GM18907 (cell line): ENCODE measurements at regions not wholly inside any gene's neighbourhood (a gene's known extent, or its start where the extent isn't known, plus 50 kb on each side); places are given as distances from the start of the nearest gene placed in this dataset.

Experiments used
- ATAC-seq: cut with Tn5 transposase; IDR thresholded peaks from one replicate; pipeline ENCODE4 v1.9.1; 2021; ENCODE audit warnings: mild to moderate bottlenecking, moderate library complexity; ENCODE audit not compliant: unreplicated experiment

DNA sequence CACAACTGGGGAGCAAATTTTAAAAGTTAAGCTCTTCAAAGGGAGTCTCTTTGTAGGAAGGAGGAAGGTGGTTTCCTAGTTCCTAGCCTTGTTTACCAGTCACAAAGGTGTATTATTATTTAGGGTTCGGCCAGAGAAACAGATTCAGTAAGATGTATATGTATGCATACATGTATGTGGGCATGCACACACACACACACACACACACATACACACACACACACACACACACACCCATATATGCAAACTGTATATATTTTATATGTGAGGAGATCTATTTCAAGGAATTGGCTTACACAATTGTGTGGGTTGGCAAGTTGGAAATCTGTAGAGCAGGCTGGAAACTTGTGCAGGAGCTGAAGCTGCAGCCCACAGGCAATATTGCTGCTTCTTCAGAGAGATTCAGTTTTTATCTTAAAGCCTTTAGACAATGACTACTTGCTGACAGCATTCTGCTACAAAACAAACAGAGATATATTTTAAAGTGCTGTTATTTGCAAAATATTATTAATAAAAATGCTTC, 75.3 kb upstream of the DNAH5 start:
- no peak for ATAC-seq

DNA sequence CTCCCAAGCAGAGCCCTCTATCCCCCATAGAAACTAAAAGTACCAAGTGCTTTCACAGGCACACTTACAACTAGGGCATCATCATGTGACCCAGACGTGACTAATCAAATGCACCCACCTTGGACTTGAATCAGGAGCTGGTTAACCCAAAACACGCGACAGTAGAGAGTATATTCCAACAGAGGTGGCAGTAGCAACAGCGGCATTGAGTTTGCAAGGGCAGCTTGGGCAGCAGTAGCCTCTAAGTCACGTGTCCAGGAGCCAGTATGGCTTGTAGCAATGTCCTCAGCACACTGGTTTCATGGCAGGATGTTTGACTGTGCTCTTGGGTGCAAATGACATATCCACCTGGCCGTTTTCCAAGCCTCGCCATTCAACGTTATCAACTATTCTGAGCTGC, 73.4 kb upstream of the DNAH5 start:
- ATAC-seq = no peak

DNA sequence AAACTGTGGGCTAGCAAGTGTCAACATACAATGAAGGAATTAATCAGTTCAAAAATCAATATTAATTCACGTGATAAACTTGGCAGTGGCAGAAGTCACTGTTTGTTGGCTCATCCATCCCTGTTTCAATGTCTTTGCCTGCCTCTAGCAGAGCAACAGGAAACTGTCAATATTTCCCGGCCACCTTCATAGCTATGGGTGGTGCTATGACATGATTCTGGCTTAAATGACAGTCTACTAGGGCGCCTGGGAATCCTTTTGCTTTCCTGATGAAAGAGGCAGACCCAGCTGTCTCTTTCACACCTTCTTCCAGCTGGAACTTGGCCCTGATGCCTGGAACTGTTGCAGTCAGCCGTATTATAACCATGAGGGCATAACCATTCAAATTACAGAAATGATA, 72.1 kb upstream of the DNAH5 start:
- no peak for ATAC-seq

DNA sequence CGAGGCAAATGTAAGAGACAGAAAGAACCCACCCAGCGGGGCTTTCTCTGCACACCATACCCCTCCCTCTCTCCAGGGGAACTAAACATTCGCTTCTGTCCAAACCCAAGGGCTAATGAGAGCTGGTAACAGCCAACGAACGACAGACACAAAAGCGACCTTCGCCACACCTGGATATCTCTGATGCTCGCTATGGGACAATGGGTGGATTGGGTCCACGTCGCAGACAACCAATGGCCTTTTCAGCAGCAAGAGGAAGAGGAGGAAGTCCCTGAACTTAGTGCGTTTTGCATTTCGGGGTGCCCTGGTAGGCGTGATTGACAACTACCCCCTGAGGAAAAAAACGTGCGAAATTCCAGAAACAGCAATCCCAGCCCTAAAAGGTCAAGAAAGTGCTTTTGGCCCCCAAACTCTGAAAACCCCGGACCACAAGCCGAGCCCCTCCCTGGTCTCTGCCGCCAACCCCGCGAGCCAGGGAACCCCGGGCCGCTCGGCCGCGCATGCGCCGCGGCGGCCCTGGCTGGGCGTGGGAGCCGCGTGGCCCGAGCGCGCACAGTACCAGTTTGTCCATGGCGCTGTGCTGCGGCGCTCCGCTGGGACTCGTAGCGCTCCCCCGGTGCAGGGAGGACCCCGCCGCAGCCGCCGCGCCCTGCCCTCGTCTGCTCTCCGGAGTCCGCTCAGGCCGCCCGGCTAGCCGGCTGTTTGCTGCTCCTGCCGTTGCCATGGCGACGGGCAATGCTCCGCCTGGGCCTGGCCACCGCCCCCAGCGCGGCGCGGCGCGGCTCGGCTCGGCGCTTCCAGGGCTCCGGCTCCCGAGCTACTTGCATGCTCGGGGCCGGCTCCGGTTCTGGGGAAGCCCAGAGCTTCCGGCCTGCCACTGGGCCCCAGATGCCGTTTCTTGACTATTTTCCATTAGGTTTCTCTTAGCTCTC, 66.9 kb upstream of the DNAH5 start:
- ATAC-seq = peak; percentile 92

DNA sequence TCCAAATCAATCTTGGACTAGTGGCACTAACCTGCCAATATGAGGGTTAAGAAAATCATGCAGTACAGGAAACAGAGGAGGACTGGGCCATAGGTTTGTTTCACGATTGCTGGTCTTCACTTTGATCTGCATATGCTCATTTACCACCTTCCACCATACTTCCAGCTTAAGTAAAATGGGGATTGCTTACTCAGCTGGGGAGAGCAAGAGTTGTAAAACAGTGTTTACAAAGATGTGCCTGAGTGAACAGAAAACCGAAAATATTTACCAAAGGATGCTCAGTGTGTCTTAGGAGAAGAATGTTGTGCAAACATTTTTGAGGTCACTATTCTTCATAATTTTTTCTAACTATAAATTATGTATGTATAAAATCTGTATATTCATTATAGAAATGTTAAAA, 65.1 kb upstream of the DNAH5 start:
- ATAC-seq = no peak

DNA sequence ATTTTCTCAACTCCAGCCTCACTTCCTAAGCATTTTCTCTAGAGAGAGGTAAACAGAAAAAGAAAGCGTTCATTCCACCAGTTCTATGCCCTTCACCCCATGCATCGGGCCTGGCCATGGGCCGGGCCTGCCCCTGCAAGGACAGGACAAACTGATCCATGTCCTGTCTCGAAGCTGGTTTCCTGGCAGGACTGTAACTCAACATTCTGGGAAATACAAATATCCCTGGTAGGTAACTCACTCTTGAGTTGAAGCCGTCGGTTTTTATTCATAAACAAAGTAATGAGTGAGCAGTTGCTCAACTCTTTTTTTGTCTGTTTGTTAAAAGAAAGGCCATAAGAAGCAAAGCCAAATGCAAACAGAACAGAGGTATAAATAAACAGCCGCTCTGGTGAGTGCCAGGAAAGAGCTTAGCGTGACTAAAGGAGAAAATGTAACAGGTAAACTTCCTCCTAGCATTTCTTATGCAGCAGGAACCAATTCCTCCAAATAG, 64.4 kb upstream of the DNAH5 start:
- ATAC-seq = no peak

DNA sequence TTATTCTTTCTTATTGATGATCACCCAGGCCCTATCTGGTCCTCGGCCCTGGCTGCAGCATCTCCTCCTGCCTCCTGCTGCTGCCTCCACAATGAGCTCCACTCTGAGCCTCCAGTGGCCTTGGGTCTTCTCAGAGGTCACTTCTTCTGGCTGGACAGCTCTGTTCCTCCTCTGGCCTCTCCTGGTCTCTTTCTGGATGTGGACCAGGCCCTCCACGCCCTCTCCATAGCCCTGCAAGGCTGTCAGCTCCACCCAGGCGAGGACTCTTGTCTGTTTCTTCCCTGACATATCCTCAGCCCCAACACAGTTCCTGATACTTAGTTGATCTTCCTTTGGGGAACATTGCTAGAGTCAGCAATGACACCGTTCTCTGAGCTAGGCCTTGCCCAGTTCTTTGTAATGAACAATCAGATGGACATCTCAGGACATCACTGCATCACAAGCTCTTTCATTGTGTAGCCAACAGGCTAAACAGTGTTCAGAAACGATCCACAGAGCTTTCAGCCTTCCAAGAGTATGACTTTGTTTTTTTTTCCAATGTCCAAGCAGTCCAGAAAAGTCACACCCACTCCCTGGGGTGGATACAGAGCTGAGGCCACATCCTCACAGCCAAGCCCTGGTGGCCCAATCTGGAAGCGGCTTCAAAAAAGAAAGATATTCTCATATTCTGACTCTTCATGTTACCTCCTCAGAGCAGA, 62.5 kb upstream of the DNAH5 start:
- ATAC-seq = no peak

DNA sequence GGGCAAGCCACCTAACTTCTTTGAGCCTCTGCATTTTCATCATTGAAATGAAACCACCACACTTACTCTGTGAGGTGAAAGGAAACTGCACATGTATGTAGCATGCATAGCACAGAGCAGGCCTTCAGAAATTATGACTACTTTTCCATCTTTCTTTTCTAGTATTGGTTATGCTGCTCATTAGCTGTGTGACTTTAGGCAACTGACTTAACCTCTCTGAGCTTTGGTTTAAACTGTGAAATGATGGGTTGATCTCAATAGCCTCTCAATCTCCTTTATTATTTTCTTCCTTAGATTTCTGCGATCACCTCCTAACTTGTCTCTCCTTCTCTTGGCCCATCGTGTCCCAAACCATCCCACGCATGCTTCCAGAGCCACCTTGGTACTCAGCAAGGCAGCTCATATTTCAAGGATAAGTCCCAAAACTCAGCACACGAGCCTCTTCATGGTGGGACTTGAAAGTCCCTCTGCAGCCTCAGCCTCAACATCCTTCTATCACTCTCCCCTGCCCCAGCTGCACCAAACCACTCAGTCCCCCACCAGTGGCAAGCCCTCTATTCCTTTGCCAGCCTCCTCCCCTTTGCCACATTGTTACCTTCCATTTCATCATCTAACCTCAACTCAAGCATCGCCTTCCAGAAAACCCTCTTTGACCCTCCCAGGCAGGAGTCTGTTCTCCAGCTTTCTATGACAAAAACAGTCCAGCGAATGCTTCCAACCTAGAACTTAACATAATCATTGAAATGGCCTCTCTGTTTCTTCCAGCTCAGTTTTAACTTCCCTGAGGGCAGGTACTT, 60.3 kb upstream of the DNAH5 start:
- no peak for ATAC-seq

DNA sequence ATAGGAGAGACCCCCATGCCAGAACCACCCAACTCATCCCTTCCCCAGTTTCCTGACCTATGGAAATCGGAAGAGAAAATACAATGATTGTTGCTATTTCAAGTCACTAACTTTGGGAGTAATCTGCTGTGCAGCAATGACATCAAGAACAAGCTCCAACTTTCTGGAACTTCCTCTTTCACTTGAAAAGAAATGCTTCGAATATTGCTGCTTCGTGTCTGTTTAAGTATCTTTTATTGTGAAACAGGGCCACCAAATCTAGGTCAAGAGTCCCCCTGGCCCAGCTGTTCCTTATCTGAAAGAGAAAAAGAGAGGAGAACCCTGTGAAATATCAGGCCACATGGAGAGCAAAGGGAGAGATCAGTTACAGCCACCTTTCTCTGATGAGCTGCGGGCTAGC, 59.4 kb upstream of the DNAH5 start:
- ATAC-seq = no peak

DNA sequence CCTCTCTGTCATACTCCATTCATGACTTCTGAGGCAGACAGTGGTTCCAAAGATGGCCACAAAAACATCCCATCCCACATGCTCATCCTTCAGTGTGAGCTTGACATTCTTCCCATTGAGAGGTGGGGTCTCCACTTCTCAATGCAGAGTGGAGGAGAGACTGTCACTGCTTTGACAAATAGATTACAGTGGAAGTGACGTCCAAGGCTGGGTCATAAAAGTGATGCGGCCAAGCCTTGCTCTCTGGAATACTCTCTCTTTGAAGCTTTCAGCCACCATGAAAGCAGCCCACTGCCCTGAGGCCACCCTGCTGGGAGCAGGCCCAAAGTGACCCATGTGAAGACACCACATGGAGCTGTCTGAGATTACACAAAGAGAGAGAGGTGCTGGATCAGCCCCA, 59.0 kb upstream of the DNAH5 start:
- ATAC-seq = no peak

DNA sequence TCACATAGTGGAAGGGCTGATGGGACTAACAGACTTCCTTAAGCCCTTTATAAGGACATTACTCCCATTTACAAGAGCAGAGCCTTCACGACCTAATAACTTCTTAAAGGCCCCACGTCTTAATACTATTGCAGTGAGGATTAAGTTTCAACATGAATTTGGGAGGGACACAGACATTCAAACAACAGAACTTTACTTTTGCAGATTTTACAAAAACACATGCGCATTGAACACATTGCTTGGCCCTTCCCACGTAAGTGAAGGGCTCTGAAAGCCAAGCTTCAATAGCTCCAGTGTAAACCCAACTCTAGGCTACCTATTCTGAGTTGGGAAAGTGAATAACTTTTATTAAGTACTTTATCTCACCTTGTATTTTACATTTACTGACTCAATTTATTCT, 53.8 kb upstream of the DNAH5 start:
- ATAC-seq = no peak

DNA sequence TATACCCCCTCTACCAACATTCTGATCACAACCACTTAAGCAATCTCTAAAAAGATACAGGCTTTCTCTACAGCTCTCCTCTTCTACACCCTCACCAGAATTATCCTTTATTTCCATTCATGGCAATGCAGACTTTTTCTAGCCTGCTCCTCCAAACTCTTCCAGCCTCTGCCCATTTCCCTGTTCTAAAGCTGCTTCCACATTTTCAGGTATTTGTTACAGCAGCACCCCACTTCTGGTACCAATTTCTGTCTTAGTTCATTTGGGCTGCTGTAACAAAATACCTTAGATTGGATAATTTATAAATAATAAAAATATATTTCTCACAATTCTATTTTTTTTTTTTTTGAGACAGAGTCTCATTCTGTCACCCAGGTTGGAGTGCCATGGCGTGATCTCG, 53.0 kb upstream of the DNAH5 start:
- ATAC-seq = no peak

DNA sequence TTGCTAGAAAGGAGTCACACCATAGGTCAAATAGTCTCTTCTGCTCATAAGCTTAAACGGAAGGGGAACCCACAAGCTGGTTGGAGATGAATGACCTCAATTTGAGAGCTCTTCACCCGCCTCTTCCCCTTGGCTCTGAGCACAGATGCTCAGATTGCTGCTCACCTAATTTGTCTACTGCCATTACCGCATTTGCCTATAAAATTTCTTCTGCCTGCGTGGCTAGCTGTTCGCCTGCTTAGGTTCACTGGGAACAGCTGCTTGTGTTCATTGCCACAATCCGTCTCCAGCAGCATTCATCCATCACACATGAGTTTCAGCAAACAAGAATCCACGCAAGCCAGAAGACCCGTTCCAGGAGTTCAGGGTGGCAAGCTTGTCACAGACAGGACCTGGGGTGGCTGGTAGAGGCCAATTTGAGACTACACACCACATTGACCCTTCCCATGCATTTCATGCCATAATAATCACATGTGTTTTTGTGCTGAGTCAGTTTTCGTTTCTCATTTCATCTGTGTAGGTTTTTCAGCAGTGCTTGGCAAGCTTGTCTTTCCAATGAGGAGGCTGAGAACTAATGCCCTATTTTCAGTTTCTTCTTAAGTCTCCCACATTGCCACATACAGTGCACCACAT, 50.2 kb upstream of the DNAH5 start:
- ATAC-seq = peak; percentile 57
